ENCODE measurements at regions not wholly inside any gene's neighbourhood (a gene's known extent, or its start where the extent isn't known, plus 50 kb on each side); places are given as distances from the start of the nearest gene placed in this dataset.
A peak's percentile ranks its signal among the peaks of the same experiment; 100 is the strongest.

- Mint-ChIP-seq H3K4me1 (peaks cover 69% of the 10 kb centered on the region), H3K4me3 (no peak overlapping the region), H3K27ac (peak overlapping the region in 1 of 3 experiments; percentile 66), H3K36me3 (ENCODE audit: low read depth) (no peaks in the 10 kb centered on the region), H3K27me3 (ENCODE audit: low read depth) (no peaks in the 10 kb centered on the region), H3K9me3 (no peaks in the 10 kb centered on the region)
- TF ChIP-seq CTCF (IDR thresholded peaks at IDR 0.05; ENCODE audit: unreplicated experiment in 3 of 3): no peak
These were observed 237.9 kb downstream of the C7orf25 start for GRCh38 chr7:42673951-42674350.

GRCh38 chr7:42672339-42672999 lies 239.4 kb downstream of the C7orf25 start:
- H3K27me3 Mint-ChIP-seq (ENCODE audit: low read depth): no peaks in the 10 kb centered on the region
- H3K27ac Mint-ChIP-seq: peak overlapping the region in 1 of 3 experiments; percentile 66
- no peak for TF ChIP-seq CTCF (IDR thresholded peaks at IDR 0.05; ENCODE audit: unreplicated experiment in 3 of 3)
- H3K4me1 Mint-ChIP-seq: peaks cover 54% of the 10 kb centered on the region
- peaks cover 1% of the 10 kb centered on the region for H3K36me3 Mint-ChIP-seq (ENCODE audit: low read depth)
- peaks cover 3% of the 10 kb centered on the region for H3K9me3 Mint-ChIP-seq
- no peak overlapping the region for H3K4me3 Mint-ChIP-seq

GRCh38 chr7:42671627-42672026 lies 240.2 kb downstream of the C7orf25 start:
- H3K36me3 Mint-ChIP-seq (ENCODE audit: low read depth): peaks cover 7% of the 10 kb centered on the region
- H3K9me3 Mint-ChIP-seq: peaks cover 11% of the 10 kb centered on the region
- TF ChIP-seq CTCF (IDR thresholded peaks at IDR 0.05; ENCODE audit: unreplicated experiment in 3 of 3): no peak
- H3K27ac Mint-ChIP-seq: no peak overlapping the region
- H3K4me1 Mint-ChIP-seq: peaks cover 46% of the 10 kb centered on the region
- no peaks in the 10 kb centered on the region for H3K27me3 Mint-ChIP-seq (ENCODE audit: low read depth)
- H3K4me3 Mint-ChIP-seq: no peak overlapping the region

GRCh38 chr7:42666994-42667393 lies 244.9 kb downstream of the C7orf25 start:
- Mint-ChIP-seq H3K27ac (no peak overlapping the region), H3K27me3 (ENCODE audit: low read depth) (no peaks in the 10 kb centered on the region), H3K4me1 (peaks cover 18% of the 10 kb centered on the region), H3K9me3 (peaks cover 32% of the 10 kb centered on the region), H3K36me3 (ENCODE audit: low read depth) (peaks cover 12% of the 10 kb centered on the region), H3K4me3 (no peak overlapping the region)
- TF ChIP-seq CTCF (IDR thresholded peaks at IDR 0.05; ENCODE audit: unreplicated experiment in 3 of 3): no peak

GRCh38 chr7:42662862-42663261 lies 249.0 kb downstream of the C7orf25 start:
- Mint-ChIP-seq H3K36me3 (ENCODE audit: low read depth) (peaks cover 12% of the 10 kb centered on the region), H3K27ac (no peak overlapping the region), H3K4me1 (peaks cover 7% of the 10 kb centered on the region), H3K27me3 (ENCODE audit: low read depth) (no peaks in the 10 kb centered on the region), H3K4me3 (no peak overlapping the region), H3K9me3 (peaks cover 32% of the 10 kb centered on the region)
- no peak for TF ChIP-seq CTCF (IDR thresholded peaks at IDR 0.05; ENCODE audit: unreplicated experiment in 3 of 3)

- H3K36me3 Mint-ChIP-seq (ENCODE audit: low read depth): peaks cover 2% of the 10 kb centered on the region
- no peak for TF ChIP-seq CTCF (IDR thresholded peaks at IDR 0.05; ENCODE audit: unreplicated experiment in 3 of 3)
- H3K4me1 Mint-ChIP-seq: peaks cover 7% of the 10 kb centered on the region
- H3K9me3 Mint-ChIP-seq: peaks cover 18% of the 10 kb centered on the region
- no peaks in the 10 kb centered on the region for H3K27me3 Mint-ChIP-seq (ENCODE audit: low read depth)
- H3K27ac Mint-ChIP-seq: no peak overlapping the region
- H3K4me3 Mint-ChIP-seq: no peak overlapping the region
These were observed 250.6 kb downstream of the C7orf25 start for GRCh38 chr7:42661312-42661711.

Data from nephron (organoid).